ENCODE measurements at regions not wholly inside any gene's neighbourhood (a gene's known extent, or its start where the extent isn't known, plus 50 kb on each side); places are given as distances from the start of the nearest gene placed in this dataset.

- Mint-ChIP-seq H3K27me3 (no peaks in the 10 kb centered on the region), H3K36me3 (peaks cover 8 to 13% of the 10 kb centered on the region in 2 donors), H3K4me3 (no peak overlapping the region), H3K9me3 (peaks cover 0 to 7% of the 10 kb centered on the region in 2 donors), H3K27ac (peak overlapping the region; percentile 62), H3K4me1 (peaks cover 43 to 78% of the 10 kb centered on the region in 2 donors)
- no peak for ATAC-seq (replicated peaks)
- no peak for DNase-seq
Observed at GRCh38 chr3:23656821-23657220, 148.9 kb upstream of the UBE2E1 start.

DNA sequence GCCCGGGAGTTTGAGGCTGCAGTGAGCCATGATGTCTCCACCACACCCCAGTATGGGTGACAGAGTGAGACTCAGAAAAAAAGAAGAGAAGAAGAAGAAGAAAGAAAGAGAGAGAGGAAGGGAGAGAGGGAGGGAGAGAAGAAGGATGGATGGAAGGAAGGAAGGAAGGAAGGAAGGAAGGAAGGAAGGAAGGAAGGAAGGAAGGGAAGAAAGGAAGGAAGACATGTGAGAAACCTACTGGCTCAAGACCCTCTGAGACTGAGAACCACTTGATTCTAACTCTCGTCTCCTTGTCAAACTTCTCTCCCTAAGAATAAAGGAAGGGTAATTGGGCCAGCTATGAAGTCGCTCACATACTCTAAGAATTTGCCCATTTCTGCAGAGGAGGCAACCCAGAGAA lies 148.1 kb upstream of the UBE2E1 start:
- Mint-ChIP-seq H3K4me1 (peaks cover 50 to 81% of the 10 kb centered on the region in 2 donors), H3K27ac (peak overlapping the region; percentile 11), H3K9me3 (peaks cover 0 to 7% of the 10 kb centered on the region in 2 donors), H3K4me3 (no peak overlapping the region), H3K36me3 (peaks cover 8 to 13% of the 10 kb centered on the region in 2 donors), H3K27me3 (no peaks in the 10 kb centered on the region)
- DNase-seq = no peak
- ATAC-seq (replicated peaks) = no peak

DNA sequence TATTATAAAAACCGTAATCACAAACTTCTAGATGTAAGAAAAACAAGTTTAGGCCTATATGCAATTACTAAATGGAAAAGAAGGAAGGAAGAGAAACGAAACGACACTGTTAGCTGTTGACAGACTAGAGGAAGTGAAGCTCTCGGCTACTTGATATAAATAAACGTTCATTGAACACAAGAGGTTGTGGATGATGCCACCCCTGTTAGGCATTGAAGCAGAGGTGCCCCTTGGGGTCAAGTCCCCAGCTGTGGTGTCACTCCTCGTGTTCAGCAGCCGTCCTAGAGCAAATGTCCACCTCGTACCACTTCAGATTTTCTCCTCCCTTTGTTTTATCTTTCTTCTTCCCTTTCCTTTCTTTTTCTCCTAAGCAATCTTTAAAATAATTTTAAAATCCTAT lies 146.5 kb upstream of the UBE2E1 start:
- peak overlapping the region; percentile 77 to 80 for H3K4me3 Mint-ChIP-seq
- H3K36me3 Mint-ChIP-seq = peaks cover 8 to 13% of the 10 kb centered on the region in 2 donors
- H3K27me3 Mint-ChIP-seq = no peaks in the 10 kb centered on the region
- ATAC-seq (replicated peaks) (peak; percentile 88 to 91), DNase-seq (no peak)
- H3K27ac Mint-ChIP-seq = peak overlapping the region; percentile 89
- peaks cover 0 to 7% of the 10 kb centered on the region in 2 donors for H3K9me3 Mint-ChIP-seq
- peaks cover 48 to 81% of the 10 kb centered on the region in 2 donors for H3K4me1 Mint-ChIP-seq

DNA sequence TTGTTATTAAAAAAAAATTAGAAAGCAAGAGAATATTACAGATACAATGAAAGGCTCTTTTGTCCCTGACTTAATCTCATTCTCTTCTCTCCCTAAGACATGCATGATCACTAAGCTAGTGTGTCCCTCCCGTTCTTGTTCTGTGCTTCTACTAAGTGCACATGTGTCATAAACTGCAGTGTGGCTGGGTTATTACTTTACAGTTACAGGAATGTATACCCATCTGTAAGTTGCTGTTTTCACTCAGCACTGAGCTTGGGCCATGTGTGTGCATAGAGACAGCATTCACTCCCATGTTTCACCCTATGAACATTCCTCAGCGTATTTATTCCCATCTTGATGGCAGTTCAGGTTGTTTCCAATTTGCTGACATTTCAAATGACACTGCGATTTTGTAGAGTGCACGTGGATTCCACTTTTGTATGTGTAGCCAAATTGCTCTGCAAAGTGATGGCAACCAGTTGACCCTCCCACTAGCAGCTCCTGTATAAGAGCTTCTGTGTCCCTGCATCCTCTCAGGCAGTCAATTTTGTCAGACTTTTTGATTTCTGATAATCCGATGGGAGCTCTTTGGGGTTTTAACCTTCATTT lies 145.8 kb upstream of the UBE2E1 start:
- H3K9me3 Mint-ChIP-seq = peaks cover 0 to 7% of the 10 kb centered on the region in 2 donors
- H3K27ac Mint-ChIP-seq = peak overlapping the region; percentile 89
- H3K4me1 Mint-ChIP-seq = peaks cover 44 to 74% of the 10 kb centered on the region in 2 donors
- H3K27me3 Mint-ChIP-seq = no peaks in the 10 kb centered on the region
- DNase-seq = no peak
- peak overlapping the region; percentile 77 to 80 for H3K4me3 Mint-ChIP-seq
- H3K36me3 Mint-ChIP-seq = peaks cover 8 to 10% of the 10 kb centered on the region in 2 donors
- ATAC-seq (replicated peaks) = peak; percentile 41 to 42

DNA sequence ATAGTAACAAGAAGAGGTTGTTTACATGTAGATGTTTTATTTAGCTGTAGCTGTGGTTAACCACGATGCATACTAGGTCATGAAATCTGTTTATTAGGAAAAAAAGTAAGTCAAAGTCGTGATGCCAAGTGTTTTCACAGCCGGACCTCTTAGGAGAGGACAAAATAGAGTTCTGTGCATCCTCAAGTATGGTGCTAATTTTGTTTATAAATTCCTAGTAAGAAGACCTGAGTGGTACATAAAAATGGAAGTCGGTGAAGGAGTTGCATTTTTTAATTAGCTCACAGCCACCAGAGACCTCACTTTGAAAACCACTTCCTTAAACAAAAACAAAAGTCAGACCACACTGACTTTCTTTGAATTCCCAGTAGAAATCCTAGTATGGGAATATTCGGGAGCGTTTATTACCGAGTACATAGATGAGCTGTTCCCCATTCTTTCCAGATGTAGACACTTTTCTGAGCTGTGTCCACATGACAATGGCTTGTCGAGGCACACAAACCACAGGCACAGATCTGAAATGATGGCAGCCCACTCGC lies 143.6 kb upstream of the UBE2E1 start:
- DNase-seq = no peak
- Mint-ChIP-seq H3K9me3 (no peaks in the 10 kb centered on the region), H3K27ac (peak overlapping the region; percentile 51), H3K36me3 (peaks cover 0 to 2% of the 10 kb centered on the region in 2 donors), H3K4me1 (peaks cover 37 to 60% of the 10 kb centered on the region in 2 donors), H3K27me3 (no peaks in the 10 kb centered on the region), H3K4me3 (peak overlapping the region; percentile 13 to 46)
- ATAC-seq (replicated peaks) = no peak

- DNase-seq (no peak), ATAC-seq (replicated peaks) (no peak)
- Mint-ChIP-seq H3K36me3 (no peaks in the 10 kb centered on the region), H3K4me3 (no peak overlapping the region), H3K9me3 (no peaks in the 10 kb centered on the region), H3K4me1 (peaks cover 39 to 60% of the 10 kb centered on the region in 2 donors), H3K27me3 (no peaks in the 10 kb centered on the region), H3K27ac (no peak overlapping the region)
Observed at GRCh38 chr3:23663246-23663645, 142.5 kb upstream of the UBE2E1 start.

DNA sequence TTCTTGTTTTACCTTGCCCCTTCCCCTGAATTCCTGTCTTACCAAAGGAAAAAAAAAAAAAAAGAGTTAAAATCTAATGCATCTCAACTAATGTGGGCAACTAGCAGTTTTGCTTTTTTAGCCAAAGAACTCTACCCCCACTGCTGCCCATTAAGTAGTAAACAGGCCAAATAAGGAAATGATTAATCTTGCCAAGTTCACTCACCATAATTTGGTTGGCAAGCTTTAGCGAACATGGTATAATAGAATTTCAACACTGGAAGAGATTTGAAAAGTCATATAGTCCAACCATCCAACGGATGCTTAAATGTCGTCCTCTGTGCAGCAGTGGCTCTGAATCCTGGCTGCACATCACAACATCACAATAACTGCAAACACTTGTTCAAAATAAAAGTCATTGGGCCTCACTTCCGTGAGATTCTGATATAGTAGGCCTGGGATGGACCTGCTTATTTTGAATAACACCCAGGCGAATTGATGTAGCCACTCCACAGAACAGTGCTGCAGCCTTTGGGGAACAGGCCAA lies 142.0 kb upstream of the UBE2E1 start:
- no peak for ATAC-seq (replicated peaks)
- Mint-ChIP-seq H3K27me3 (no peaks in the 10 kb centered on the region), H3K4me3 (no peak overlapping the region), H3K36me3 (no peaks in the 10 kb centered on the region), H3K27ac (no peak overlapping the region), H3K9me3 (no peaks in the 10 kb centered on the region), H3K4me1 (peaks cover 40 to 62% of the 10 kb centered on the region in 2 donors)
- DNase-seq = no peak

DNA sequence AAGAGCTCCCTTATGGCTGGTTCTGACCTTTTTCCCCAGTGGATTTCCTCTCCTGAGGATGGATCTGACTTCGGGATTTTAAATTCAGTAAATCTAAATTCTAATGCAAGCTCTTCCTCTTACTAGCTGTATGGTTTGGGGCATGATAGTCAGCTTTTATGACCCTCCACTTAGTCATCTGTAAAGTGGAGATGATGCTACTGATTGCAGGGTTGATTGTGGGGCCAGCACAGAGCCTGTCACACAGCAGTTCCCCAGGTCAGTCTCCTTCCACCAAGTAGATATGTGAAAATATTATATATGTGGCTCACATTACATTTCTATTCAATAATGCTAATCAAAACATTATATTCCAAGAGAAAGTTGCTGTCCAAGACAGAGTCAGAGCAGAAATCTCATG lies 141.3 kb upstream of the UBE2E1 start:
- Mint-ChIP-seq H3K9me3 (no peaks in the 10 kb centered on the region), H3K27me3 (no peaks in the 10 kb centered on the region)

GRCh38 chr3:23665741-23666140 lies 140.0 kb upstream of the UBE2E1 start:
- no peak overlapping the region for H3K27ac Mint-ChIP-seq
- H3K9me3 Mint-ChIP-seq = no peaks in the 10 kb centered on the region
- DNase-seq (no peak), ATAC-seq (replicated peaks) (no peak)
- peaks cover 0 to 1% of the 10 kb centered on the region in 2 donors for H3K36me3 Mint-ChIP-seq
- no peak overlapping the region for H3K4me3 Mint-ChIP-seq
- H3K4me1 Mint-ChIP-seq = peaks cover 33 to 46% of the 10 kb centered on the region in 2 donors
- peaks cover 4% of the 10 kb centered on the region in 2 donors for H3K27me3 Mint-ChIP-seq

More for the DNA sequence above, 141.3 kb upstream of the UBE2E1 start:
- DNase-seq (no peak), ATAC-seq (replicated peaks) (peak in 1 of 2 donors; percentile 37)
- Mint-ChIP-seq H3K36me3 (no peaks in the 10 kb centered on the region), H3K27ac (no peak overlapping the region), H3K4me1 (peaks cover 38 to 56% of the 10 kb centered on the region in 2 donors), H3K4me3 (no peak overlapping the region)

GRCh38 chr3:23666818-23667217 lies 138.9 kb upstream of the UBE2E1 start:
- ATAC-seq (replicated peaks) = no peak
- Mint-ChIP-seq H3K27me3 (peaks cover 11 to 14% of the 10 kb centered on the region in 2 donors), H3K4me1 (peaks cover 23 to 39% of the 10 kb centered on the region in 2 donors)

GRCh38 chr3:23667536-23668429 lies 138.0 kb upstream of the UBE2E1 start:
- Mint-ChIP-seq H3K9me3 (no peaks in the 10 kb centered on the region), H3K27ac (no peak overlapping the region), H3K4me1 (peaks cover 18 to 34% of the 10 kb centered on the region in 2 donors), H3K4me3 (no peak overlapping the region), H3K27me3 (peaks cover 21% of the 10 kb centered on the region in 2 donors), H3K36me3 (peaks cover 0 to 1% of the 10 kb centered on the region in 2 donors)
- peak; percentile 64 to 72 for ATAC-seq (replicated peaks)
- DNase-seq = no peak

More at GRCh38 chr3:23666818-23667217, 138.9 kb upstream of the UBE2E1 start:
- no peak for DNase-seq
- H3K9me3 Mint-ChIP-seq = no peaks in the 10 kb centered on the region
- H3K4me3 Mint-ChIP-seq = no peak overlapping the region
- H3K27ac Mint-ChIP-seq = no peak overlapping the region
- peaks cover 0 to 1% of the 10 kb centered on the region in 2 donors for H3K36me3 Mint-ChIP-seq

- no peak overlapping the region for H3K27ac Mint-ChIP-seq
- no peak for DNase-seq
- no peaks in the 10 kb centered on the region for H3K9me3 Mint-ChIP-seq
- peaks cover 22 to 25% of the 10 kb centered on the region in 2 donors for H3K27me3 Mint-ChIP-seq
- H3K4me1 Mint-ChIP-seq = peaks cover 12 to 28% of the 10 kb centered on the region in 2 donors
- no peak for ATAC-seq (replicated peaks)
- H3K36me3 Mint-ChIP-seq = peaks cover 0 to 1% of the 10 kb centered on the region in 2 donors
- no peak overlapping the region for H3K4me3 Mint-ChIP-seq
Observed at GRCh38 chr3:23668430-23668904, 137.3 kb upstream of the UBE2E1 start.

DNA sequence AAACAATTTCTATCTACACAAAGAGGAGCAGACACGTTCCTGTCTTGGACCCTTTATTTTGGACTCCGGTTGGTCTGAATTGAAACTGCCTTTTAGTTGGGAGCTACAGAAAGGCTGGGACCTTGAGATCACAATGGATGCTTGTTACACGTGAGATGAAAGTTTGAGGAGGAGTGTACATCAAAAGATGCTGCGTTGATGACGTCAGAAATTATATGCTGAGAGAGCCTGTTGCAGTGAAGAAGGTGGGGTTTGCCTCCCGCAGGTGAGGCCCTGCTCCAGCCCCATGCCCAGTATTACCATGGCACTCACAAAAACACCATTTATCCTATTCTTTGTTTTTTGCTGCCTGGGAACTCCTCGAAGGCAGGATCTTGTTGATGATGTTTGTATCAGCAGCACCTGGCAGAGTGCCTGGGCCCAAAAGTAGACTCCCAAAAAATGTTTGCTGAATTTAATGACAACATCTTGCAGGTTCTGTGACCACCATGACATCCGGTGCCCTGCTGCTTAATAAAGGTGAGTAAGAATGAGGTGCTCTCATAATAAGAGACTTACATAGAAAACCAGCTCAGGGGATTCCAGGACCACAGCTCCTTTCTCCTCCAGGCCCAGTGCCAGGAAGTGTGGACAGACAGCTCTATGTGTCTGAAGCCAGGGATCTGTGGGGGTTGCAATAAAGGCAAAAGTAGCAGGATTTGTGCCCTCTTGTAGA lies 136.1 kb upstream of the UBE2E1 start:
- no peaks in the 10 kb centered on the region for H3K9me3 Mint-ChIP-seq
- peaks cover 0 to 1% of the 10 kb centered on the region in 2 donors for H3K36me3 Mint-ChIP-seq
- DNase-seq (no peak), ATAC-seq (replicated peaks) (no peak)
- no peak overlapping the region for H3K4me3 Mint-ChIP-seq
- peaks cover 12 to 24% of the 10 kb centered on the region in 2 donors for H3K4me1 Mint-ChIP-seq
- H3K27ac Mint-ChIP-seq = no peak overlapping the region
- peaks cover 22 to 25% of the 10 kb centered on the region in 2 donors for H3K27me3 Mint-ChIP-seq

Measured in stimulated activated naive B cell treated with anti-CD40 and anti-IgM and Interleukin-4, amounts not matched to agents 10 μg/mL and 1 μg/mL and 100 μg/mL, for 72 hours (primary cell).